ENCODE measurements at regions not wholly inside any gene's neighbourhood (a gene's known extent, or its start where the extent isn't known, plus 50 kb on each side); places are given as distances from the start of the nearest gene placed in this dataset.

DNA sequence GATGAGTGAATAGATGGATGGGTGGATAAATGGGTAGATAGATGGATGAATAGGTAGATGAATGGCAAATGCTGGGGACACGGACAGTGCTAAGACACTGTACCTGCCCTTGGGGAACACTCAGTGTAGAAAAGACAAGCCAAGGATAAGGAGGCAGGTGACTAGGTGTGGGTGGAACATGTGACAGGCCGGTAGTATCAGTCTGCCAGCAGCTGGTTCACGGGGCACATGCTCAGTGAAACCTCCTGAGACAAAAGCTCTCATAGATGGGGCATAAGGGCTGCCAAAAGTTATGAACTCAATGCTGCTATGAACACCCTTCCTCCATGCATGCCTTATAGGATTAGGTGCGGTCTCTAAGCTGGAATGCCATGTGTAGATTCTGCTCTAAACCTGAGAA lies 71.0 kb downstream of the C5orf15 start:
- TF ChIP-seq, protein P1, sequence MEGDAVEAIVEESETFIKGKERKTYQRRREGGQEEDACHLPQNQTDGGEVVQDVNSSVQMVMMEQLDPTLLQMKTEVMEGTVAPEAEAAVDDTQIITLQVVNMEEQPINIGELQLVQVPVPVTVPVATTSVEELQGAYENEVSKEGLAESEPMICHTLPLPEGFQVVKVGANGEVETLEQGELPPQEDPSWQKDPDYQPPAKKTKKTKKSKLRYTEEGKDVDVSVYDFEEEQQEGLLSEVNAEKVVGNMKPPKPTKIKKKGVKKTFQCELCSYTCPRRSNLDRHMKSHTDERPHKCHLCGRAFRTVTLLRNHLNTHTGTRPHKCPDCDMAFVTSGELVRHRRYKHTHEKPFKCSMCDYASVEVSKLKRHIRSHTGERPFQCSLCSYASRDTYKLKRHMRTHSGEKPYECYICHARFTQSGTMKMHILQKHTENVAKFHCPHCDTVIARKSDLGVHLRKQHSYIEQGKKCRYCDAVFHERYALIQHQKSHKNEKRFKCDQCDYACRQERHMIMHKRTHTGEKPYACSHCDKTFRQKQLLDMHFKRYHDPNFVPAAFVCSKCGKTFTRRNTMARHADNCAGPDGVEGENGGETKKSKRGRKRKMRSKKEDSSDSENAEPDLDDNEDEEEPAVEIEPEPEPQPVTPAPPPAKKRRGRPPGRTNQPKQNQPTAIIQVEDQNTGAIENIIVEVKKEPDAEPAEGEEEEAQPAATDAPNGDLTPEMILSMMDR (IDR thresholded peaks at IDR 0.05; ENCODE audit: insufficient read depth, low read depth, low read length): no peak
- H3K4me3 ChIP-seq (ENCODE audit: low read depth, low read length): no peak overlapping the region
- DNase-seq (ENCODE audit: low read depth): no peak

DNA sequence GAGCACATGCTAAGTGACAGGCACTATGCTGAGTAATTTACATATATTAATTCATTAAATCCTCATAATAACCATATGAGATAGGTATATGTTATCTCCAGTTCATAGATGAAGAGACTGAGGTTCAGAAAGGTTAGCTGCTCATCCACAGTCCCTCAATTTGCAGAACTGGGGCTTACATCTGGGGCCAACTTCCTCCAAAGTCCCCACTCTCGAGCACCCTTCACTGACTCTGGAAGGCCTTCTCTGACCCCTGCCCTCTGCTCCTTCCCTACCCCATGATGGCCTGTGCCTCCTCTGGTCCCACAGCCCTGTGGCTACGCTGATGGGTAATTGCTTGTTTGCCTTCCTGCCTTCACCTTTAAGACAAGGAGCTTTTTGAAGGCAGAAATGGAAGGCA lies 71.6 kb downstream of the C5orf15 start:
- TF ChIP-seq, protein P1 (IDR thresholded peaks at IDR 0.05; ENCODE audit: insufficient read depth, low read depth, low read length): no peak
- H3K4me3 ChIP-seq (ENCODE audit: low read depth, low read length): no peak overlapping the region
- DNase-seq (ENCODE audit: low read depth): no peak

DNA sequence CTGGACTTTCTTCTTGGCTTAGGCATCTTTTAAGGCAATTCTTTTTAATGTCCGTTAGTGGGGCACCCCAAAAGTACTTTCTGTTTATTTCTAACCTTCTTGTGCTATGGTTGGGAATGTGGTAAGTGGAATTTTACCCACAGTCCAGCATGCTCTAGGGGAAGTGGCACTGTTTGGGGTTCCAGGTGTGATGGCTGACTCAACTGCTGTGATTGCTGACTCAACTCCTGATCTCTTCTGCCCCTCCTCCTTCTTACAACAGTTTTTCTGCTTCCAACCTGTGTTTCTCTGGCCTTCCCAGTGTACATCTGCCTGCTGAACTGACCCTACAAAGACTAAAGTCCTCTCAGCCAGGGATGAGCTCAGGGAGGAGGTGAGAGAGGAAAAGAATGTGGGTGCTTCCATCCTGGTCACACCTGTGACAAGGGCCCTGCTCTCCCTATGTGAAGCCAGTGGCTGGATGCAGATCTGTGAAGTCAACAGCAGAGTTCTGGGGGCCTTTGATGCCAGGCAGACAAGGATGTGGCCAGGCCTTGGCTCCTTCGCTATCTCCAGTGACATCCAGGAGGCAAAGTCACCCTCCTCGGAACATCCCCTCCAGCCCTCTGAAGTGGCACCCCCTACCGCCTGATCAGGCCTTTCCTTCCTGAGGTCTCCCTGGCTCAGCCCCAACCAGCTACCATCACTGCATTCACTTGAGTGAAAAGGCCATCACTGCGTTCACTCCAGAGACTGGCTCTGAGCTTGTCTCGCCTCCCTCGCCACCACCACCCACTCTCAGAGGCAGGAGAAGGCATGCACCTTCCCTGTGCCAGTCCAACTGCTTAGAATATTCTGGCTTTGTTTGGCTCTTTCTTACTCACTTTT lies 72.2 kb downstream of the C5orf15 start:
- TF ChIP-seq, protein P1 (IDR thresholded peaks at IDR 0.05; ENCODE audit: insufficient read depth, low read depth, low read length): no peak
- DNase-seq (ENCODE audit: low read depth): no peak
- H3K4me3 ChIP-seq (ENCODE audit: low read depth, low read length): no peak overlapping the region

DNA sequence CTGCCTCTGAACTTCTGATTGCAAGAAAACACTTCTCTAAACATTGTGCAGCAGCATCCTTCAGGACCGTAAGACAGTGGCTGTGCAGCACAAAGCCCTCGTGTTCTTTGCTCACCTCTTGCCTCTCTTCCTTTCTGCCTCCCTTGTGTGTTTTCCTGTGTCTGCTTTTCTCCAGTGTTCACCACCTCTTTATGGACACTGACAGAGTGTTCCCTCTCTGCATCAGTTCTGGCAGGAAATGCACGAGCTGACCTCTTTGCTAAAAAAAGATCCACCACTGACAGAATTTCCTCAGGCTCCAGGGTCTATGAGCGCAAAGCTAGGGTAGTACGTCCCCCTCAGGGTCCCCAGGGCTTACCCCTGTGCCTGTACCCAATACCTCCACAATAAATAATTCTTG lies 74.3 kb downstream of the C5orf15 start:
- TF ChIP-seq, protein P1 (IDR thresholded peaks at IDR 0.05; ENCODE audit: insufficient read depth, low read depth, low read length): no peak
- H3K4me3 ChIP-seq (ENCODE audit: low read depth, low read length): no peak overlapping the region
- no peak for DNase-seq (ENCODE audit: low read depth)

DNA sequence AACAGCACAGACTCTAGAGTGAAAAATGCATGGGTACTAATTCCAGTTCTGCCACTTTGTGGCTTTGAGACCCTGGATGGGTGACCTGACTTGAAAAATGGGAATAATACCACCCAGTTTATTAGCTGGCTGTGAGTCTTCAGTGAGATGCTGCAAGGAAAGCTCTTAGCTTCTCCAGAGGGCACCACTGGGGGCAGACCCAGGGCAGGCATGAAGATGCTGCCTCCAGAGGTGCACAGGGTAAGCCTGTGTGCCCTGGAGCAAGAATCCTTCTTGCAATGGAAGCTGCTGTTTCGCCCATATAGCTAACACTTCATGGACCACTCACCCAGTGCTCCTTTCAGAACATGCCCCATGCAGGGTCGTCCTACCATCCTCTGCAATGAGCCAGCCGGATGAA lies 75.7 kb downstream of the C5orf15 start:
- TF ChIP-seq, protein P1 (IDR thresholded peaks at IDR 0.05; ENCODE audit: insufficient read depth, low read depth, low read length): no peak
- H3K4me3 ChIP-seq (ENCODE audit: low read depth, low read length): no peak overlapping the region
- DNase-seq (ENCODE audit: low read depth): no peak

DNA sequence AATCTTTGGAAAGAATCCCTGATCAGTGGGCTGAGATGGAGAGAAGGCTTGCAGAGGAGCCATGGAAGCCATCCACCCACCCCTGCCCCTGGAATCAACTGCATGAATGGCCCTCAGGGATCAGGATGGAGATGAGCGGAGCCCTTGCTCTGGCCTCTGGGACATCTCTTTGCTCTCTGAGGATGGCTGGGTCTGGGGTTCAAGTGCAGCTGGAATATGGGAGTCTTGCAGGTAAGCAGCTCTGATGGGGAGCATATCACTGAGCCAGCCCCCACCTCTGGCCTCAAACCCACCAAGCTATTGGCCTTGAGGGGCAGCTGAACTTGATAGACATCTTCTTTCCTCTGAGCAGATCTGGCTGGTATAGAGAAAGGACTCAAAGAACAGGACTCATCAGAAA lies 76.1 kb downstream of the C5orf15 start:
- TF ChIP-seq, protein P1 (IDR thresholded peaks at IDR 0.05; ENCODE audit: insufficient read depth, low read depth, low read length): no peak
- no peak for DNase-seq (ENCODE audit: low read depth)
- H3K4me3 ChIP-seq (ENCODE audit: low read depth, low read length): no peak overlapping the region

DNA sequence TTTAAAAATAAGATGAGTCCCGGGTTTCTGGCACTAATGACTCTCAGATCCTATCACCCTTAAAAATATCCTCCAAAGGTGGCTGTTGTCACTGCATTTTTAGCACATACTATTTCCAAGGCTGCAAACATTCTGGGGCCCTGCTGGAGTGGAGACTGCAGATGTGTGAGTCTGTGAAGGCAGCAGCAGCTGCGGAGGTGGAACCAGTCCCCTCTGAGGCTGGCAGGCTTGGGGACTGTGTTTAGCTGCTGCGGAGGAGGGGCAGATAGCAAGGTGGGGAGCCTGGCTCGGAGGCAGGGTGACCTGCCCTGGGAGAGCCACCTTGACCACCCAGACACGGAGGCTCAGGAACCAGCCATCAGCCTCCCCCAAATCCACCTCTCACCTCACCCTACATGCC lies 77.0 kb downstream of the C5orf15 start:
- TF ChIP-seq, protein P1 (IDR thresholded peaks at IDR 0.05; ENCODE audit: insufficient read depth, low read depth, low read length): no peak
- no peak overlapping the region for H3K4me3 ChIP-seq (ENCODE audit: low read depth, low read length)
- no peak for DNase-seq (ENCODE audit: low read depth)

All from fibroblast of villous mesenchyme (primary cell).